H1 (cell line): ENCODE measurements at regions not wholly inside any gene's neighbourhood (a gene's known extent, or its start where the extent isn't known, plus 50 kb on each side); places are given as distances from the start of the nearest gene placed in this dataset.

Experiments used
- CTCF ChIA-PET: fragments of 300-600 bp; sonication (Branson Sonifier 250); formaldehyde crosslinking; loops from one replicate; lab custom pipeline; 2021; ENCODE audit not compliant: partially characterized antibody; lab: Charles Lee
- POLR2A ChIA-PET: fragments of 300-600 bp; sonication (Branson Sonifier 250); formaldehyde crosslinking; loops from one replicate; lab custom pipeline; 2021; ENCODE audit warnings: inconsistent platforms; ENCODE audit not compliant: partially characterized antibody; lab: Charles Lee
- DNase-seq, 2 experiments: peaks; one replicate each; pipeline versions ENCODE4 v3.0.0 to v3.0.0-alpha.2; 2010 to 2022; ENCODE audit warnings: low spot score in 2 of 2, low read depth in 1 of 2, mixed read lengths in 1 of 2
- FAIRE-seq: peaks from 2 replicates; lab custom pipeline; 2011; peaks lifted over from hg19 to GRCh38; lab: Jason Lieb, UNC
- H2AFZ ChIP-seq: 2 replicates; pipeline ENCODE4 v1.8.1; 2012; ENCODE audit warnings: low read length, inconsistent platforms
- H2AK5ac ChIP-seq: 2 replicates; pipeline ENCODE4 v1.6.1; 2013; ENCODE audit warnings: low read depth, low read length
- H2BK120ac ChIP-seq: replicated peaks from 2 replicates; pipeline ENCODE3; 2013; ENCODE audit warnings: low read depth, low read length, inconsistent platforms
- H2BK12ac ChIP-seq: 2 replicates; pipeline ENCODE4 v1.6.1; 2013; ENCODE audit warnings: low read depth, low read length
- H2BK15ac ChIP-seq: 2 replicates; pipeline ENCODE4 v1.6.1; 2013; ENCODE audit warnings: low read length
- H2BK20ac ChIP-seq: 2 replicates; pipeline ENCODE4 v1.6.1; 2013; ENCODE audit warnings: low read length
- H2BK5ac ChIP-seq: 2 replicates; pipeline ENCODE4 v1.6.1; 2013; ENCODE audit warnings: low read depth, low read length
- H3K14ac ChIP-seq: 2 replicates; pipeline ENCODE4 v1.6.1; 2013; ENCODE audit warnings: inconsistent platforms; ENCODE audit not compliant: insufficient read length
- H3K18ac ChIP-seq: 2 replicates; pipeline ENCODE4 v1.6.1; 2013; ENCODE audit warnings: low read length; ENCODE audit errors: extremely low read depth
- H3K23ac ChIP-seq: 2 replicates; pipeline ENCODE4 v1.6.1; 2013; ENCODE audit warnings: inconsistent platforms; ENCODE audit not compliant: insufficient read length
- H3K23me2 ChIP-seq: 2 replicates; pipeline ENCODE4 v1.6.1; 2013; ENCODE audit warnings: low read depth, low read length
- H3K27ac ChIP-seq: 2 replicates; pipeline ENCODE4 v1.6.1; 2011; ENCODE audit warnings: low read depth, low read length, inconsistent platforms
- H3K27me3 ChIP-seq, 4 experiments: replicated peaks in 1 of 4; 1 replicate in 1 of 4; 2 replicates in 3 of 4; pipeline versions ENCODE4 v1.6.1 to v1.8.1; 2011 to 2013; ENCODE audit warnings: low read length in 3 of 4, mild to moderate bottlenecking in 3 of 4, inconsistent platforms in 2 of 4, mixed read lengths in 2 of 4, moderate library complexity in 1 of 4; ENCODE audit not compliant: control insufficient read depth in 3 of 4, insufficient read depth in 3 of 4; ENCODE audit errors: extremely low read depth in 1 of 4
- H3K36me3 ChIP-seq, 4 experiments: 2 replicates each; pipeline versions ENCODE4 v1.6.1 to v1.8.1; 2011 to 2013; ENCODE audit warnings: mild to moderate bottlenecking in 4 of 4, low read length in 3 of 4, moderate library complexity in 2 of 4, control low read depth in 1 of 4, inconsistent platforms in 1 of 4; ENCODE audit not compliant: insufficient read depth in 4 of 4, control insufficient read depth in 2 of 4
- H3K4ac ChIP-seq: replicated peaks from 2 replicates; pipeline ENCODE3; 2013; ENCODE audit warnings: low read length, low read depth, mixed read lengths, inconsistent platforms; ENCODE audit not compliant: insufficient read length
- H3K4me1 ChIP-seq, 4 experiments: replicated peaks in 1 of 4; 1 replicate in 1 of 4; 2 replicates in 3 of 4; pipeline versions ENCODE4 v1.6.1 to v1.8.1; 2011 to 2013; ENCODE audit warnings: low read length in 3 of 4, inconsistent platforms in 2 of 4, mixed read lengths in 1 of 4; ENCODE audit not compliant: insufficient read depth in 4 of 4, control insufficient read depth in 3 of 4
- H3K4me2 ChIP-seq, 2 experiments: 2 replicates each; pipeline versions ENCODE4 v1.6.1 to v1.8.1; 2011 to 2013; ENCODE audit warnings: low read depth in 2 of 2, low read length in 2 of 2, control low read depth in 1 of 2, inconsistent platforms in 1 of 2, mild to moderate bottlenecking in 1 of 2; ENCODE audit not compliant: insufficient read depth in 1 of 2
- H3K4me3 ChIP-seq, 4 experiments: fragments of 200-600, 300-600 bp in 1 of 4; sonication (generic), shearing (Covaris generic), sonication (Bioruptor Twin) in 1 of 4; 2 replicates each; pipeline versions ENCODE4 v1.5.1 to v1.8.1; 2011 to 2016; ENCODE audit warnings: low read length in 4 of 4, low read depth in 3 of 4, control low read depth in 2 of 4, inconsistent platforms in 2 of 4, mild to moderate bottlenecking in 2 of 4, mixed read lengths in 1 of 4, moderate library complexity in 1 of 4; ENCODE audit not compliant: insufficient read depth in 2 of 4; ENCODE audit errors: extremely low read depth in 1 of 4
- H3K56ac ChIP-seq: replicated peaks from 2 replicates; pipeline ENCODE3; 2013; ENCODE audit warnings: low read depth, mild to moderate bottlenecking, mixed read lengths, low read length, inconsistent platforms; ENCODE audit not compliant: insufficient read length
- H3K79me1 ChIP-seq: 2 replicates; pipeline ENCODE4 v1.6.1; 2013; ENCODE audit warnings: low read depth, low read length, control low read depth
- H3K79me2 ChIP-seq, 2 experiments: 2 replicates each; pipeline versions ENCODE4 v1.6.1 to v1.8.1; 2012 to 2013; ENCODE audit warnings: low read length in 2 of 2, mild to moderate bottlenecking in 2 of 2, inconsistent platforms in 1 of 2; ENCODE audit not compliant: insufficient read depth in 2 of 2, control insufficient read depth in 1 of 2
- H3K9ac ChIP-seq, 4 experiments: replicated peaks in 1 of 4; 1 replicate in 1 of 4; 2 replicates in 3 of 4; pipeline versions ENCODE4 v1.6.1 to v1.8.1; 2011 to 2013; ENCODE audit warnings: low read depth in 3 of 4, low read length in 3 of 4, control low read depth in 2 of 4, mild to moderate bottlenecking in 2 of 4, moderate library complexity in 2 of 4, inconsistent platforms in 1 of 4; ENCODE audit errors: extremely low read depth in 1 of 4
- H3K9me3 ChIP-seq, 2 experiments: 2 replicates each; pipeline versions ENCODE4 v1.6.1 to v1.8.1; 2012 to 2013; ENCODE audit warnings: mild to moderate bottlenecking in 2 of 2, moderate library complexity in 2 of 2, control low read depth in 1 of 2, inconsistent platforms in 1 of 2, low read depth in 1 of 2, low read length in 1 of 2, mixed read lengths in 1 of 2; ENCODE audit not compliant: insufficient read depth in 2 of 2
- H4K20me1 ChIP-seq, 2 experiments: replicated peaks in 1 of 2; 2 replicates each; pipeline versions ENCODE3 to v1.8.1; 2011 to 2013; ENCODE audit warnings: inconsistent platforms in 2 of 2, low read length in 2 of 2, mild to moderate bottlenecking in 1 of 2; ENCODE audit not compliant: insufficient read depth in 2 of 2, control insufficient read depth in 1 of 2
- H4K5ac ChIP-seq: 2 replicates; pipeline ENCODE4 v1.6.1; 2013; ENCODE audit warnings: low read length, low read depth, mixed read lengths, inconsistent platforms; ENCODE audit not compliant: insufficient read length
- H4K8ac ChIP-seq: 2 replicates; pipeline ENCODE4 v1.8.0; 2013; ENCODE audit warnings: mild to moderate bottlenecking, moderate library complexity, low read length, inconsistent platforms; ENCODE audit not compliant: insufficient read depth; ENCODE audit errors: extremely low read depth
- H4K91ac ChIP-seq: replicated peaks from 2 replicates; pipeline ENCODE3; 2013; ENCODE audit warnings: low read length, mixed read lengths, inconsistent platforms; ENCODE audit not compliant: insufficient read length
- CEBPB ChIP-seq: IDR thresholded peaks from 2 replicates; pipeline ENCODE4 v1.6.1; 2012; ENCODE audit warnings: low read depth, low read length
- HDAC2 ChIP-seq, 2 experiments: fragments of 300-600 bp in 1 of 2; sonication (generic) in 1 of 2; IDR thresholded peaks; 2 replicates each; pipeline ENCODE4 v1.6.1; 2011 to 2012; ENCODE audit warnings: low read depth in 2 of 2, low read length in 2 of 2, mild to moderate bottlenecking in 2 of 2, moderate library complexity in 2 of 2, borderline replicate concordance in 1 of 2, inconsistent platforms in 1 of 2
- WGBS, 2 experiments: shearing (Covaris generic) in 1 of 2; methylation state at CpG; one replicate each; pipeline versions ENCODE4 v1.1.6 to v1.1.7; 2013 to 2015; ENCODE audit warnings: low lambda C conversion rate in 2 of 2, mixed read lengths in 2 of 2, inconsistent platforms in 1 of 2, low coverage in 1 of 2, missing lambda C conversion rate in 1 of 2; ENCODE audit not compliant: insufficient replicate concordance in 2 of 2, insufficient coverage in 1 of 2, insufficient read length in 1 of 2; ENCODE audit errors: extremely low coverage in 1 of 2, missing lambda C conversion rate in 1 of 2; 5-methylcytosine and 5-hydroxymethylcytosine counted together

GRCh38 chr9:73743826-73744225 lies 592.2 kb downstream of the ANXA1 start:
- CTCF ChIA-PET, result no interaction called here
- 88% methylated on average over 1 of the region's 1 CpG; no CpG with 5 or more reads in 1 of the 2 experiments for WGBS, 2 experiments
- Histone ChIP-seq H2AFZ (no peak overlapping the region), H4K8ac (no peak overlapping the region), H2AK5ac (no peak overlapping the region), H3K9ac (no peak overlapping the region), H4K5ac (no peak overlapping the region), H3K4me2 (no peak overlapping the region), H2BK5ac (no peak overlapping the region), H3K23ac (no peak overlapping the region), H2BK20ac (no peak overlapping the region), H3K4ac (no peak overlapping the region), H3K14ac (no peak overlapping the region), H3K36me3 (no peaks in the 10 kb centered on the region), H2BK120ac (no peak overlapping the region), H3K27me3 (no peaks in the 10 kb centered on the region), H3K27ac (no peak overlapping the region), H3K4me1 (no peaks in the 10 kb centered on the region), H2BK15ac (no peak overlapping the region), H3K79me1 (no peaks in the 10 kb centered on the region), H4K20me1 (no peaks in the 10 kb centered on the region), H4K91ac (no peak overlapping the region), H2BK12ac (no peak overlapping the region), H3K4me3 (no peak overlapping the region), H3K79me2 (no peaks in the 10 kb centered on the region), H3K56ac (no peak overlapping the region), H3K18ac (no peak overlapping the region), H3K23me2 (no peaks in the 10 kb centered on the region), H3K9me3 (no peaks in the 10 kb centered on the region; a peak in 1 of 4 replicates)
- POLR2A ChIA-PET, result no interaction called here
- FAIRE-seq, result no peak
- no peak for DNase-seq
- no peak for TF ChIP-seq CEBPB
- TF ChIP-seq HDAC2 (IDR thresholded peaks at IDR 0.05; ENCODE audit: borderline replicate concordance in 1 of 2, low read depth in 2 of 2, low read length in 2 of 2), result no peak
